GM12874 (cell line): ENCODE measurements at regions not wholly inside any gene's neighbourhood (a gene's known extent, or its start where the extent isn't known, plus 50 kb on each side); places are given as distances from the start of the nearest gene placed in this dataset.

ENCODE experiments used
- TF ChIP-seq, protein P1 (sequence below): IDR thresholded peaks from 2 replicates; pipeline ENCODE4 v1.5.1; 2011; ENCODE audit warnings: low read depth, mild to moderate bottlenecking, control low read depth, low read length, moderate library complexity; ENCODE audit not compliant: insufficient read depth

DNA sequence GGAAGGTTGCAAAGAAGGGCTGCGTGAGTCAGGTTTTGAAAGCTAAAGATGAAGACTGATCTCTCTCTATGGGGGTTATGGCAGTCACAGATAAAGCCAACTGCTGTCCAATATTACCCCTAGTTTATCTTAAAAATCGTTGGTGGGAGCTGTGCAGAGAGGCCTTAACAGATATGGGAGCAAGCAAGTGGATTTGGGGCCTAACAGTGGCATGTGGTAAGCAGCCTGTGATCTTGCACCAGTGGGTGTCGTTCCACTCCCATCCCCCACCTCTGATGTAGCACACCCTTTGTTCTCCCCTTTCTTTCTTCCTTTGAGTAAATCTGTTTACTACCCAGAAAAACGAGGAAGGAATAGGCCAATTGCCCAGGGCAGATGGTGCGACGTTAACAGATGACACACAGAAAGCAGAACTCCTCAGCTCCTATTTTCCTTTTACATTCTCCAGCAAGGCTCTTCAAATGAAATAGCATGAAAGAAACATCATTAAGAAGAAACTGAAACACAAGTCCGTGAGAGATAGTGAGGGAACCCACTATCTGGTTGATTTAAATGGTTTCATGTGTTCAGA is 274.1 kb upstream of the CITED2 start:
- TF ChIP-seq, protein P1, sequence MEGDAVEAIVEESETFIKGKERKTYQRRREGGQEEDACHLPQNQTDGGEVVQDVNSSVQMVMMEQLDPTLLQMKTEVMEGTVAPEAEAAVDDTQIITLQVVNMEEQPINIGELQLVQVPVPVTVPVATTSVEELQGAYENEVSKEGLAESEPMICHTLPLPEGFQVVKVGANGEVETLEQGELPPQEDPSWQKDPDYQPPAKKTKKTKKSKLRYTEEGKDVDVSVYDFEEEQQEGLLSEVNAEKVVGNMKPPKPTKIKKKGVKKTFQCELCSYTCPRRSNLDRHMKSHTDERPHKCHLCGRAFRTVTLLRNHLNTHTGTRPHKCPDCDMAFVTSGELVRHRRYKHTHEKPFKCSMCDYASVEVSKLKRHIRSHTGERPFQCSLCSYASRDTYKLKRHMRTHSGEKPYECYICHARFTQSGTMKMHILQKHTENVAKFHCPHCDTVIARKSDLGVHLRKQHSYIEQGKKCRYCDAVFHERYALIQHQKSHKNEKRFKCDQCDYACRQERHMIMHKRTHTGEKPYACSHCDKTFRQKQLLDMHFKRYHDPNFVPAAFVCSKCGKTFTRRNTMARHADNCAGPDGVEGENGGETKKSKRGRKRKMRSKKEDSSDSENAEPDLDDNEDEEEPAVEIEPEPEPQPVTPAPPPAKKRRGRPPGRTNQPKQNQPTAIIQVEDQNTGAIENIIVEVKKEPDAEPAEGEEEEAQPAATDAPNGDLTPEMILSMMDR = no peak

DNA sequence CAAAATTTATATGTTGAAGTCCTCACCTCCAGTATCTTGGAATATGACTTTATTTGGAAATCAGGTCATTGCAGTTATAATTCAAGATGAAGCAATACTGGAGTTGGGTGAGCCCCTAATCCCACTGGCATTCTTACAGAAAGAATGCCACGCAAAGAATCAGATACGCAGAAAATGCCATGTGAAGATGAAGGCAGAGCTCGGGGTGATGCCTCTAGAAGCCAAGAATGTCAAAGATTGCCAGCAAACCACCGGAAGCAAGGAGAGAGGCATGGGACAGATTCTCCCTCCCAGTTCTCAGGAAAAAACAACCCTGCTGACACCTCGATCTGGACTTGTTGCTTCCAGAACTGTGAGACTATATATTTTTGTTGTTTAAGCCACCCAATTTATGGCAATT is 273.4 kb upstream of the CITED2 start:
- TF ChIP-seq, protein P1 = no peak

DNA sequence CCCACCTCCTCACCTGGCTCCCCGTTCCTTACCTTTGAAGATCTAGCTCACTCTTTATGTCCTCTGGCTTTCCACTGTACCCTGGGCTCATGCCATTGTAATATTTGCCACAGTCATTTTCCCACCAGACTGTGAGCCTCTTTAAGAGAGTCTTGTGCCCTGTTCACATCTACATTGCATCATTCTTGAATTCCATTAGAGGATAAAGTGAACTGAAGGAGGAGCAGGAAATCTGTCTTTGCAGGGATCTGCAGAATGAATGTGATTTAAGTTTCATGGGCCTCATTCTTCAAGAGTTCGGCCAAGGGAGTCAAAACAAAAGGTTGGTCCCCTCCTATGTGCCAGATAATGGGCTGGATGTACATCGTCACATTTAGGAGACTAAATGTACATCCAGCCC is 272.6 kb upstream of the CITED2 start:
- TF ChIP-seq, protein P1 = no peak

DNA sequence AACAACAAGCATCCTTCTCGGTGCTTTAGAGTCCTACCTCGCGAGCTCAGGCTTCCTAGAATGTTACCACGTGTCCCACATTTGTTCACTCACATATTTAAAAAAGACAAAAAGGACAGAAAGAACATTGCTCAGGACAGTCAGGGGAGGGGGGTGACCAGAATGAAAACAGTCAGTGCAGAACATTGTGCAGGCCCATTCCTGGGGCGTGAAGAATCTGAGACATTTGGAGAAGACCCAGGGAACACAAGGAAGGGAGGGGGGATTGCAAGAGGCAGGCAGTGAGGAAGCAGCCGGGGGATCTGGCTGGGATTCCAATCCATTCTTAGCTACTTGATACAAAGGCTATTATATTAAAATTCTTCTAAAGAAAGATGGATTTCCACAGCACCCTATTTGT is 270.4 kb upstream of the CITED2 start:
- TF ChIP-seq, protein P1 = no peak

DNA sequence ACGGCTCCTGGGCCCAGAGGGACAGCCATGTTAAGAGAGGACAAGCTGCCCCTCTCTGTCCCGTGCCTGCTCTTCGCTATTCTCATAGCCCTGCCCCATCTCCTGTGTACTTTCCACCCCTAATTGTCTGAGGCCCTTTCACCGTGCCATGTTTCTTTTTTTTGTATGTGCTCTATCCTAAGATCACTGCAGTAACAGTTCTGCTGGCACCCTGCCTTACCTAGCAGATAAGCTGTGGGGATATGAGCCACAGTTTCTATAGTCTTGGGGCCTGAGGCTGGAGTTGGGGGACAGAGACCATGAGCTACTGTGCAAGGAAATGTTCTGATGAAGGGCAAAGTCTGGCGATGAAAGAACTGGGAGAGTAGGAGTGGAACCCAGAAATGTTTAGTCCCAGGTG is 269.5 kb upstream of the CITED2 start:
- TF ChIP-seq, protein P1 = no peak

DNA sequence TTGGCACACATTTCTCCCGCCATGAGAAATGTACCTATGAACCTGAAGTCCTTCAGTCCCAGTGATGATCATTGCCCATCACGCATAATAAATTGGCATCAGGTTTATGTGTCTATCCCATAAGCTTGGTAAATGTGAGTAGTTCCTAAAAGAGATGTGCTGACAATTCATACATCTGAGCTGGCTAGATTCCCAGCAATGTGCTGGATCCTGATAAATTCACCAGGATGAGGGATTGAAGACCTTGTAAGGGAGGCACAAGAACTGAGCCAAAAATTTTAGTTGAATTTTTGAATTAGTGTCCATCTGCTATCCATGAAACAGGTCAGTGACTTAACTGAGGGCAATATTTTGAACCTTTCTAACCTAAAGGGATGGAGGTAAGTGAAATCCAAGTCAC is 267.9 kb upstream of the CITED2 start:
- TF ChIP-seq, protein P1 = no peak

DNA sequence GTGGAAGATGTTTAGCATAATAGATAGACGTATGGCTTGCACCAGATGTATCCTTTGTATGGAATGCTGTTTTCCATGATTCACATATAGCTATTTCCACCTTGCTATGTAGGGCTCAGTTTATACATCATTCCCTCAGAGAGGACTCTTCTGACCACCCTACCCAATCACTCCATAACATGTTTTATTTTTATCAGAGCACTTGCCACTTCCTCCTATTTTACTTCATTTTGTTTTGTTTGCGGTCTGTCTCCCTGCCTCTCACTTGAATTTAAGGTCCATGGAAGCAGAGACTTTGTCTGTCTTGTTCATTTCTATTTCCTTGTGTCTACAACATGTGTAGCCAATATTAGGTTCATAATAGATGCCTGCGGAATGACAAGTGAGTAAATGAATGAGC is 266.9 kb upstream of the CITED2 start:
- TF ChIP-seq, protein P1 = no peak
